HG03135 (cell line): ENCODE measurements at regions not wholly inside any gene's neighbourhood (a gene's known extent, or its start where the extent isn't known, plus 50 kb on each side); places are given as distances from the start of the nearest gene placed in this dataset.

Source experiments
- ATAC-seq: cut with Tn5 transposase; IDR thresholded peaks from one replicate; pipeline ENCODE4 v1.9.1; 2021; ENCODE audit warnings: mild to moderate bottlenecking, moderate library complexity; ENCODE audit not compliant: unreplicated experiment

- no peak for ATAC-seq
Observed at GRCh38 chr15:94177112-94177511, 54.2 kb upstream of the MCTP2 start.

GRCh38 chr15:94175420-94175819, 55.9 kb upstream of the MCTP2 start:
- no peak for ATAC-seq

GRCh38 chr15:94174399-94174802, 57.0 kb upstream of the MCTP2 start:
- peak; percentile 89 for ATAC-seq

GRCh38 chr15:94168250-94168649, 63.1 kb upstream of the MCTP2 start:
- no peak for ATAC-seq

- ATAC-seq = no peak
Observed at GRCh38 chr15:94164971-94165370, 66.4 kb upstream of the MCTP2 start.

- ATAC-seq = no peak
Observed at GRCh38 chr15:94164202-94164807, 67.1 kb upstream of the MCTP2 start.

GRCh38 chr15:94162939-94163338, 68.4 kb upstream of the MCTP2 start:
- no peak for ATAC-seq

GRCh38 chr15:94154255-94154654, 77.1 kb upstream of the MCTP2 start:
- no peak for ATAC-seq

- no peak for ATAC-seq
Observed at GRCh38 chr15:94145046-94145445, 86.3 kb upstream of the MCTP2 start.

- no peak for ATAC-seq
Observed at GRCh38 chr15:94141802-94142201, 89.6 kb upstream of the MCTP2 start.

- no peak for ATAC-seq
Observed at GRCh38 chr15:94135486-94136147, 95.7 kb upstream of the MCTP2 start.

GRCh38 chr15:94131875-94132274, 99.5 kb upstream of the MCTP2 start:
- no peak for ATAC-seq

GRCh38 chr15:94130504-94130903, 100.9 kb upstream of the MCTP2 start:
- no peak for ATAC-seq

- no peak for ATAC-seq
Observed at GRCh38 chr15:94127006-94127405, 104.4 kb upstream of the MCTP2 start.

GRCh38 chr15:94125698-94126097, 105.7 kb upstream of the MCTP2 start:
- no peak for ATAC-seq

- ATAC-seq = no peak
Observed at GRCh38 chr15:94125156-94125555, 106.2 kb upstream of the MCTP2 start.

GRCh38 chr15:94122516-94122915, 108.8 kb upstream of the MCTP2 start:
- ATAC-seq = no peak

GRCh38 chr15:94119923-94120775, 111.2 kb upstream of the MCTP2 start:
- peak; percentile 99 for ATAC-seq

GRCh38 chr15:94119298-94119811, 112.0 kb upstream of the MCTP2 start:
- ATAC-seq = no peak

- ATAC-seq = no peak
Observed at GRCh38 chr15:94110476-94111130, 120.8 kb upstream of the MCTP2 start.

- ATAC-seq = no peak
Observed at GRCh38 chr15:94107652-94108051, 123.7 kb upstream of the MCTP2 start.
